PC-9 (cell line): ENCODE measurements at regions not wholly inside any gene's neighbourhood (a gene's known extent, or its start where the extent isn't known, plus 50 kb on each side); places are given as distances from the start of the nearest gene placed in this dataset.
"Not testable (repeated sequence)": the region's sequence is repeated elsewhere in the genome, so short reads cannot be mapped to it uniquely, and the experiment has no call there.

ENCODE experiments used
- BruUV-seq: library from RNA; stranded (reverse); fragments of 400-500 nt; replicated peaks from 2 replicates; lab custom pipeline; 2021; lab: Mats Ljungman, UMichigan
- CTCF ChIA-PET: fragments of 300-600 bp; sonication (Branson Sonifier 250); formaldehyde crosslinking; loops from one replicate; lab custom pipeline; 2022; ENCODE audit warnings: antibody characterized with exemption; lab: Charles Lee
- POLR2A ChIA-PET: fragments of 300-600 bp; sonication (Branson Sonifier 250); formaldehyde crosslinking; loops from one replicate; lab custom pipeline; 2022; ENCODE audit warnings: antibody characterized with exemption; ENCODE audit not compliant: unreplicated experiment; lab: Charles Lee
- DNase-seq, 2 experiments: peaks; one replicate each; pipeline versions ENCODE4 v3.0.0 to v3.0.0-alpha.2; 2015 to 2022; ENCODE audit warnings: mixed read lengths in 1 of 2
- H2AFZ ChIP-seq: fragments of 200-600 bp; sonication (generic); 2 replicates; pipeline ENCODE4 v1.8.1; 2017; ENCODE audit warnings: antibody characterized with exemption
- H3F3A ChIP-seq: fragments of 200-600 bp; sonication (generic); 2 replicates; pipeline ENCODE4 v1.8.1; 2017; ENCODE audit warnings: antibody characterized with exemption, mild to moderate bottlenecking, low read depth; ENCODE audit not compliant: insufficient read depth
- H3K27ac ChIP-seq: fragments of 200-600 bp; sonication (generic); 2 replicates; pipeline ENCODE4 v1.6.1; 2016; ENCODE audit warnings: mixed run types
- H3K27me3 ChIP-seq: fragments of 200-600 bp; sonication (generic); 2 replicates; pipeline ENCODE4 v1.6.1; 2016; ENCODE audit warnings: low read depth, mixed run types; ENCODE audit not compliant: insufficient read depth
- H3K36me3 ChIP-seq: fragments of 200-600 bp; sonication (generic); 2 replicates; pipeline ENCODE4 v1.6.1; 2016; ENCODE audit warnings: low read depth, mixed run types
- H3K4me1 ChIP-seq: fragments of 200-600 bp; sonication (generic); replicated peaks from 2 replicates; pipeline ENCODE4 v1.6.1; 2016; ENCODE audit warnings: mixed run types; ENCODE audit not compliant: insufficient read depth
- H3K4me2 ChIP-seq: fragments of 200-600 bp; sonication (generic); 2 replicates; pipeline ENCODE4 v1.6.1; 2017; ENCODE audit warnings: mixed run types
- H3K4me3 ChIP-seq: fragments of 200-600 bp; sonication (generic); 2 replicates; pipeline ENCODE4 v1.6.1; 2016; ENCODE audit warnings: mixed run types
- H3K79me2 ChIP-seq: fragments of 200-600 bp; sonication (generic); 2 replicates; pipeline ENCODE4 v1.6.1; 2017; ENCODE audit warnings: low read depth, mixed run types
- H3K9me2 ChIP-seq: fragments of 200-600 bp; sonication (generic); 2 replicates; pipeline ENCODE4 v1.8.1; 2017; ENCODE audit warnings: mild to moderate bottlenecking; ENCODE audit not compliant: insufficient read depth
- H3K9me3 ChIP-seq: fragments of 200-600 bp; sonication (generic); 2 replicates; pipeline ENCODE4 v1.8.1; 2016; ENCODE audit warnings: low read depth; ENCODE audit not compliant: insufficient read depth
- H4K20me1 ChIP-seq: fragments of 200-600 bp; sonication (generic); 2 replicates; pipeline ENCODE4 v1.8.1; 2017; ENCODE audit not compliant: insufficient read depth
- CTCF ChIP-seq: fragments of 200-600 bp; sonication (generic); conservative IDR thresholded peaks from 2 replicates; pipeline ENCODE4 v1.6.1; 2017; ENCODE audit warnings: mixed run types, antibody characterized with exemption, mild to moderate bottlenecking, moderate library complexity
- intact Hi-C: fragments of 100-400 bp; cut with micrococcal nuclease; formaldehyde crosslinking; loops from one replicate; pipeline ENCODE4 v1.10.0; 2022; ENCODE audit not compliant: unreplicated experiment

GRCh38 chr5:154640213-154640831 lies 114.9 kb upstream of the LARP1 start:
- not testable (repeated sequence) for H3K4me3 ChIP-seq, H4K20me1 ChIP-seq, H2AFZ ChIP-seq, H3F3A ChIP-seq, H3K79me2 ChIP-seq, H3K9me2 ChIP-seq, H3K27ac ChIP-seq, H3K4me2 ChIP-seq, H3K36me3 ChIP-seq, H3K4me1 ChIP-seq, H3K9me3 ChIP-seq, H3K27me3 ChIP-seq, BruUV-seq
- ChIA-PET CTCF (interaction anchor here (0.7 to 1.2 kb wide), 3 partner anchors 199 to 665 kb away, joined by 3 to 11 read pairs (median 3); no protein-coding TSS in a partner anchor), POLR2A (interaction anchor here (0.7 kb wide), 1 partner anchor 56 kb away, joined by 3 read pairs; no protein-coding TSS in a partner anchor)
- intact Hi-C loops, result loop anchor here (1.0 to 10.0 kb wide), 4 partner anchors 173 to 666 kb away; no protein-coding TSS in a partner anchor
- DNase-seq, result peak in 1 of 2 experiments; percentile 19
- peak; percentile 74 for TF ChIP-seq CTCF

- H3K4me1 ChIP-seq, intact Hi-C loops, BruUV-seq, H3K27me3 ChIP-seq, H3K36me3 ChIP-seq, H3F3A ChIP-seq, H3K4me3 ChIP-seq, H3K9me3 ChIP-seq, H3K9me2 ChIP-seq, CTCF ChIA-PET, DNase-seq, H4K20me1 ChIP-seq, H2AFZ ChIP-seq, H3K79me2 ChIP-seq, H3K27ac ChIP-seq, H3K4me2 ChIP-seq: not testable (repeated sequence)
- POLR2A ChIA-PET, result interaction anchor here (0.7 kb wide), 1 partner anchor 300 kb away, joined by 6 read pairs; no protein-coding TSS in a partner anchor
Measured at GRCh38 chr5:154636786-154637185, 118.4 kb upstream of the LARP1 start.

- H3K79me2 ChIP-seq, H3K27me3 ChIP-seq, H3K4me1 ChIP-seq, POLR2A ChIA-PET, H3K9me3 ChIP-seq, CTCF ChIA-PET, H3K36me3 ChIP-seq, H3K27ac ChIP-seq, DNase-seq, H3K4me3 ChIP-seq, intact Hi-C loops, H4K20me1 ChIP-seq, H3K9me2 ChIP-seq, H3F3A ChIP-seq, H3K4me2 ChIP-seq, H2AFZ ChIP-seq, BruUV-seq: not testable (repeated sequence)
Measured at GRCh38 chr5:154636271-154636670, 118.9 kb upstream of the LARP1 start.

- H3K4me2 ChIP-seq, H3F3A ChIP-seq, H3K9me3 ChIP-seq, BruUV-seq, H3K79me2 ChIP-seq, H3K36me3 ChIP-seq, CTCF ChIA-PET, H3K4me3 ChIP-seq, H3K27ac ChIP-seq, H3K27me3 ChIP-seq, H3K4me1 ChIP-seq, H4K20me1 ChIP-seq, H2AFZ ChIP-seq, DNase-seq, POLR2A ChIA-PET, H3K9me2 ChIP-seq: not testable (repeated sequence)
- intact Hi-C loops, result loop anchor here (2.0 kb wide), 1 partner anchor 659 kb away; no protein-coding TSS in a partner anchor
Measured at GRCh38 chr5:154633744-154634143, 121.4 kb upstream of the LARP1 start.
